Neuronal stem cell (in vitro differentiated cells): ENCODE measurements at regions not wholly inside any gene's neighbourhood (a gene's known extent, or its start where the extent isn't known, plus 50 kb on each side); places are given as distances from the start of the nearest gene placed in this dataset.
"Not testable (repeated sequence)": the region's sequence is repeated elsewhere in the genome, so short reads cannot be mapped to it uniquely, and the experiment has no call there.

ENCODE experiments used
- DNase-seq: peaks from one replicate; pipeline ENCODE4 v3.0.0-alpha.2; 2013; ENCODE audit warnings: low spot score
- H2AFZ ChIP-seq: one replicate; pipeline ENCODE4 v1.6.1; 2013; ENCODE audit warnings: mild to moderate bottlenecking, low read length, inconsistent platforms
- H2AK5ac ChIP-seq: 2 replicates; pipeline ENCODE4 v1.6.1; 2013; ENCODE audit warnings: low read depth, mild to moderate bottlenecking, inconsistent platforms, low read length, moderate library complexity, mixed read lengths
- H2BK120ac ChIP-seq: 2 replicates; pipeline ENCODE4 v1.6.1; 2013; ENCODE audit warnings: low read depth, mild to moderate bottlenecking, inconsistent platforms, low read length, moderate library complexity, mixed read lengths
- H2BK12ac ChIP-seq: one replicate; pipeline ENCODE4 v1.6.1; 2013; ENCODE audit warnings: low read length, inconsistent platforms
- H2BK15ac ChIP-seq: 2 replicates; pipeline ENCODE4 v1.6.1; 2013; ENCODE audit warnings: mild to moderate bottlenecking, low read length, inconsistent platforms, mixed read lengths
- H2BK5ac ChIP-seq: one replicate; pipeline ENCODE4 v1.6.1; 2013; ENCODE audit warnings: inconsistent platforms, mild to moderate bottlenecking, low read length, moderate library complexity
- H3K14ac ChIP-seq: one replicate; pipeline ENCODE4 v1.6.1; 2013; ENCODE audit warnings: low read length, inconsistent platforms
- H3K18ac ChIP-seq: 2 replicates; pipeline ENCODE4 v1.6.1; 2013; ENCODE audit warnings: low read length, inconsistent platforms
- H3K23ac ChIP-seq: 2 replicates; pipeline ENCODE4 v1.6.1; 2013; ENCODE audit warnings: low read depth, mild to moderate bottlenecking, mixed read lengths, low read length, inconsistent platforms; ENCODE audit not compliant: poor library complexity
- H3K27ac ChIP-seq: replicated peaks from 3 replicates; pipeline ENCODE4 v1.5.1; 2013; ENCODE audit warnings: low read length, inconsistent platforms
- H3K27me3 ChIP-seq, 3 experiments: 2 replicates each; pipeline ENCODE4 v1.6.1; 2013; ENCODE audit warnings: low read length in 3 of 3, mild to moderate bottlenecking in 2 of 3, inconsistent platforms in 1 of 3, low read depth in 1 of 3, mixed read lengths in 1 of 3, moderate library complexity in 1 of 3; ENCODE audit not compliant: control insufficient read depth in 3 of 3, insufficient read depth in 3 of 3
- H3K36me3 ChIP-seq, 2 donors: replicated peaks in 1 of 2; 2 replicates each; pipeline ENCODE4 v1.6.1; 2013; ENCODE audit warnings: low read length in 2 of 2; ENCODE audit not compliant: control insufficient read depth in 2 of 2, insufficient read depth in 2 of 2
- H3K4ac ChIP-seq: 2 replicates; pipeline ENCODE4 v1.6.1; 2013; ENCODE audit warnings: inconsistent platforms, mild to moderate bottlenecking, low read length, moderate library complexity
- H3K4me1 ChIP-seq, 2 donors: 1 replicate in 1 of 2; 2 replicates in 1 of 2; pipeline ENCODE4 v1.6.1; 2013; ENCODE audit warnings: low read length in 2 of 2, low read depth in 1 of 2; ENCODE audit not compliant: control insufficient read depth in 2 of 2, insufficient read depth in 1 of 2
- H3K4me2 ChIP-seq: one replicate; pipeline ENCODE4 v1.6.1; 2013; ENCODE audit warnings: mild to moderate bottlenecking, low read length, inconsistent platforms; ENCODE audit not compliant: insufficient read depth, poor library complexity, severe bottlenecking
- H3K4me3 ChIP-seq, 2 donors: 2 replicates each; pipeline ENCODE4 v1.5.1; 2013; ENCODE audit warnings: low read length in 2 of 2, mild to moderate bottlenecking in 2 of 2, inconsistent platforms in 1 of 2, moderate library complexity in 1 of 2
- H3K79me1 ChIP-seq: one replicate; pipeline ENCODE4 v1.6.1; 2013; ENCODE audit warnings: low read depth, mild to moderate bottlenecking, inconsistent platforms, low read length, moderate library complexity
- H3K9ac ChIP-seq: one replicate; pipeline ENCODE4 v1.6.1; 2013; ENCODE audit warnings: mild to moderate bottlenecking, low read depth, low read length, inconsistent platforms; ENCODE audit not compliant: poor library complexity
- H3K9me3 ChIP-seq, 2 donors: replicated peaks in 1 of 2; 2 replicates each; pipeline versions ENCODE3 to v1.6.1; 2013; ENCODE audit warnings: low read length in 2 of 2, mild to moderate bottlenecking in 2 of 2, inconsistent platforms in 1 of 2, low read depth in 1 of 2, mixed read lengths in 1 of 2, moderate library complexity in 1 of 2; ENCODE audit not compliant: control insufficient read depth in 2 of 2, insufficient read depth in 1 of 2
- H4K8ac ChIP-seq: one replicate; pipeline ENCODE4 v1.6.1; 2013; ENCODE audit warnings: low read depth, mild to moderate bottlenecking, inconsistent platforms, low read length, moderate library complexity
- H4K91ac ChIP-seq: one replicate; pipeline ENCODE4 v1.6.1; 2013; ENCODE audit warnings: low read length, low read depth, mild to moderate bottlenecking, inconsistent platforms; ENCODE audit not compliant: poor library complexity
- WGBS, 2 donors: extraction: QIAGEN DNeasy Blood & Tissue Kit; methylation state at CpG; one replicate each; pipeline ENCODE4 v1.1.7; 2013; ENCODE audit warnings: missing lambda C conversion rate in 2 of 2, mixed read lengths in 1 of 2; ENCODE audit not compliant: insufficient read length in 2 of 2, insufficient replicate concordance in 1 of 2; ENCODE audit errors: extremely low coverage in 2 of 2; 5-methylcytosine and 5-hydroxymethylcytosine counted together

GRCh38 chr5:3147405-3147804 is 395.9 kb upstream of the IRX2 start:
- not testable (repeated sequence) for H3K27me3 ChIP-seq, H3K4me2 ChIP-seq, H3K4ac ChIP-seq, H4K8ac ChIP-seq, H3K14ac ChIP-seq, H3K79me1 ChIP-seq, H3K36me3 ChIP-seq, H3K18ac ChIP-seq, H3K23ac ChIP-seq, H4K91ac ChIP-seq, H2BK12ac ChIP-seq, H3K9ac ChIP-seq, H2AFZ ChIP-seq, H2BK5ac ChIP-seq, H3K27ac ChIP-seq, H3K4me3 ChIP-seq, DNase-seq, H2AK5ac ChIP-seq, H2BK15ac ChIP-seq, H3K4me1 ChIP-seq, H3K9me3 ChIP-seq, H2BK120ac ChIP-seq
- WGBS, 2 donors, result no CpG with 5 or more reads among the region's 1 CpG

GRCh38 chr5:3145641-3146040 is 394.2 kb upstream of the IRX2 start:
- H4K8ac ChIP-seq, result no peak overlapping the region
- H3K14ac ChIP-seq, result no peak overlapping the region
- H3K4me1 ChIP-seq, result no peaks in the 10 kb centered on the region
- peaks cover 0 to 2% of the 10 kb centered on the region in 2 donors for H3K9me3 ChIP-seq
- H2BK15ac ChIP-seq, result no peak overlapping the region
- WGBS, 2 donors, result no CpG with 5 or more reads among the region's 5 CpGs
- no peak overlapping the region for H3K9ac ChIP-seq
- no peak overlapping the region for H3K27ac ChIP-seq
- DNase-seq, result no peak
- no peak overlapping the region for H3K23ac ChIP-seq
- no peak overlapping the region for H3K4ac ChIP-seq
- H3K27me3 ChIP-seq, result peaks cover 0 to 2% (median 0%) of the 10 kb centered on the region in 3 experiments
- H2BK12ac ChIP-seq, result no peak overlapping the region
- no peak overlapping the region for H2BK120ac ChIP-seq
- H2AK5ac ChIP-seq, result no peak overlapping the region
- no peak overlapping the region for H3K4me2 ChIP-seq
- H3K36me3 ChIP-seq, result no peaks in the 10 kb centered on the region
- no peak overlapping the region for H2BK5ac ChIP-seq
- H2AFZ ChIP-seq, result no peak overlapping the region
- H3K79me1 ChIP-seq, result no peaks in the 10 kb centered on the region
- no peak overlapping the region for H3K4me3 ChIP-seq
- H3K18ac ChIP-seq, result no peak overlapping the region
- H4K91ac ChIP-seq, result no peak overlapping the region

GRCh38 chr5:3143382-3143781 is 391.9 kb upstream of the IRX2 start:
- Histone ChIP-seq H3K4ac (no peak overlapping the region), H3K27me3 (peaks cover 0 to 2% (median 0%) of the 10 kb centered on the region in 3 experiments), H2AK5ac (no peak overlapping the region), H2BK15ac (no peak overlapping the region), H3K79me1 (no peaks in the 10 kb centered on the region), H3K14ac (no peak overlapping the region), H3K36me3 (no peaks in the 10 kb centered on the region), H3K27ac (no peak overlapping the region), H3K18ac (no peak overlapping the region), H3K4me2 (no peak overlapping the region), H2BK120ac (no peak overlapping the region), H3K4me3 (no peak overlapping the region), H2BK5ac (no peak overlapping the region), H2AFZ (no peak overlapping the region), H3K23ac (no peak overlapping the region), H3K4me1 (no peaks in the 10 kb centered on the region), H3K9me3 (peaks cover 0 to 2% of the 10 kb centered on the region in 2 donors), H4K91ac (no peak overlapping the region), H4K8ac (no peak overlapping the region), H3K9ac (no peak overlapping the region), H2BK12ac (no peak overlapping the region)
- no peak for DNase-seq
- WGBS, 2 donors, result no CpG with 5 or more reads among the region's 12 CpGs

- H2AFZ ChIP-seq, result no peak overlapping the region
- no peaks in the 10 kb centered on the region for H3K36me3 ChIP-seq
- no CpG with 5 or more reads among the region's 25 CpGs for whole genome bisulfite sequencing, 2 donors
- no peak overlapping the region for H2BK120ac ChIP-seq
- no peak overlapping the region for H3K23ac ChIP-seq
- H3K9ac ChIP-seq, result no peak overlapping the region
- H2AK5ac ChIP-seq, result no peak overlapping the region
- H3K4me2 ChIP-seq, result no peak overlapping the region
- H3K27ac ChIP-seq, result no peak overlapping the region
- no peak overlapping the region for H3K14ac ChIP-seq
- no peak overlapping the region for H3K4me3 ChIP-seq
- H4K91ac ChIP-seq, result no peak overlapping the region
- no peak overlapping the region for H2BK15ac ChIP-seq
- no peak overlapping the region for H2BK12ac ChIP-seq
- H3K9me3 ChIP-seq, result peaks cover 0 to 2% of the 10 kb centered on the region in 2 donors
- H2BK5ac ChIP-seq, result no peak overlapping the region
- H4K8ac ChIP-seq, result no peak overlapping the region
- H3K18ac ChIP-seq, result no peak overlapping the region
- H3K27me3 ChIP-seq, result peaks cover 0 to 2% (median 0%) of the 10 kb centered on the region in 3 experiments
- DNase-seq, result no peak
- H3K4ac ChIP-seq, result no peak overlapping the region
- no peaks in the 10 kb centered on the region for H3K4me1 ChIP-seq
- no peaks in the 10 kb centered on the region for H3K79me1 ChIP-seq
Measured at GRCh38 chr5:3142261-3143027, 391.0 kb upstream of the IRX2 start.
